ENCODE measurements at regions not wholly inside any gene's neighbourhood (a gene's known extent, or its start where the extent isn't known, plus 50 kb on each side); places are given as distances from the start of the nearest gene placed in this dataset.

DNA sequence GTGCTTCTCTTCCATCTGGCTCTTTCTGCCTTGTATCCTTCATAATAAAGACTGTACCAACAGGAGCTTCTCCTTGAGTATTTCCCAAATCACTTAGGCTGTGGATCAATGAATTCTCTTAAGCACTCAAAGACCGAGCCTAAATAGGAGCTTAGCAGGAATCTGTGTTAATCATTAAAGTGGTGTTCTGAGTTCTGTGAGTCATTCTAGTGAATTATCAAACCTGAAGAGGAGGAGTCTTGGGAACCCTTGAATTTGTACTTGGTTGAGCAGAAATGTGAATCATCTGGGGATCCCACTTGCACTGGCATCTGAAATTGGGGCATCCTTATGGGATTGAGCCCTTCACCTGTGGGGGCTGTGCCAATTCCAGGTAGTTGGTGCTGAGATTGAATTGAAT, 946.2 kb downstream of the BCL11B start:
- no peaks in the 10 kb centered on the region for H3K36me3 Mint-ChIP-seq (ENCODE audit: insufficient read depth)
- H3K27ac Mint-ChIP-seq (ENCODE audit: low read depth): no peak overlapping the region
- DNase-seq (ENCODE audit: low spot score in 2 of 2) (no peak), ATAC-seq (replicated peaks; ENCODE audit: extremely low read depth, poor library complexity, severe bottlenecking) (no peak)
- peaks cover 7% of the 10 kb centered on the region for H3K9me3 Mint-ChIP-seq
- no peaks in the 10 kb centered on the region for H3K27me3 Mint-ChIP-seq
- H3K4me1 Mint-ChIP-seq: peaks cover 17% of the 10 kb centered on the region
- no peak overlapping the region for H3K4me3 Mint-ChIP-seq

- no peaks in the 10 kb centered on the region for H3K4me1 Mint-ChIP-seq
- ATAC-seq (replicated peaks; ENCODE audit: extremely low read depth, poor library complexity, severe bottlenecking) (no peak), DNase-seq (ENCODE audit: low spot score in 2 of 2) (no peak)
- no peak overlapping the region for H3K4me3 Mint-ChIP-seq
- H3K27ac Mint-ChIP-seq (ENCODE audit: low read depth): no peak overlapping the region
- peaks cover 7% of the 10 kb centered on the region for H3K9me3 Mint-ChIP-seq
- H3K36me3 Mint-ChIP-seq (ENCODE audit: insufficient read depth): no peaks in the 10 kb centered on the region
- no peaks in the 10 kb centered on the region for H3K27me3 Mint-ChIP-seq
These were observed 943.5 kb downstream of the BCL11B start for GRCh38 chr14:98328496-98328895.

DNA sequence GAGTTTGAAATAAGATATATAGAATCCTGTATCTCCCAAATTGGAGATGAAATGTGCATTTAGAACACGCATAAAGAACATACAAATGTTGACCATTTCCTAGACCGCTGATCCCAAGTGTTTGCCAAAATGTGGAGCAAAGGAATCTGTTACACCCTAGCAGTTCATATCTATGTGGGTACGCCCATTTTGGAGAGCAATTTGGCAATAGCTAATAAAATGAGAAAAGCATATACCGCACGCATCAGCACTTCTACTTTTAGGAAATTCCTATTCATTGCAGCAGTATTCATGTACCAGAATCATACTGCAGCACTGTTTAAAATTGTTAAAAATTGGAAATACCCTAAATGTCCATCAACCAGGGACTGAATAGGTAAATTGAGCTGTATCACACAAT, 937.8 kb downstream of the BCL11B start:
- no peak overlapping the region for H3K27ac Mint-ChIP-seq (ENCODE audit: low read depth)
- H3K27me3 Mint-ChIP-seq: no peaks in the 10 kb centered on the region
- ATAC-seq (replicated peaks; ENCODE audit: extremely low read depth, poor library complexity, severe bottlenecking) (no peak), DNase-seq (ENCODE audit: low spot score in 2 of 2) (no peak)
- no peaks in the 10 kb centered on the region for H3K36me3 Mint-ChIP-seq (ENCODE audit: insufficient read depth)
- H3K4me1 Mint-ChIP-seq: no peaks in the 10 kb centered on the region
- H3K9me3 Mint-ChIP-seq: peaks cover 2% of the 10 kb centered on the region
- H3K4me3 Mint-ChIP-seq: no peak overlapping the region

GRCh38 chr14:98341211-98341610, 930.8 kb downstream of the BCL11B start:
- Mint-ChIP-seq H3K9me3 (peaks cover 5% of the 10 kb centered on the region), H3K27ac (ENCODE audit: low read depth) (no peak overlapping the region), H3K36me3 (ENCODE audit: insufficient read depth) (no peaks in the 10 kb centered on the region), H3K4me3 (no peak overlapping the region), H3K4me1 (no peaks in the 10 kb centered on the region), H3K27me3 (no peaks in the 10 kb centered on the region)
- ATAC-seq (replicated peaks; ENCODE audit: extremely low read depth, poor library complexity, severe bottlenecking): no peak
- no peak for DNase-seq (ENCODE audit: low spot score in 2 of 2)

DNA sequence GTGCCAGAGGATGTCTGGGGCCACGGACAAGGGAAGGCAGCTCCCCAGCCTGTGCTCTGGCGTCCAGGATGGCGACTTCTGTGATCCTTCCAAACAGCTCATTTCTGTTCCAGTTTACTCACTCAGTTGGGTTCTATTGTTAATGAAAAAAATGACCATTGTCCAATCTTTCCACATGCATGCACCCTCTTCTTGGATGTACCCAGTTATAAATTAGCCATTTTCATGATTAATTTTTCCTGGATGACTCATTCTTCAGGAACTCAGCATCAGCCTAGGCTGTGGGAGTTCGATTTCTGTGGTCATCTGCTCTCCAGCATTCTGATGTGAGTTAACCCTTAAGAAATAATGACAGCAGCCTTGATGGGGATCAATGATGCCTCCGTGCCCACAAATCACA, 926.8 kb downstream of the BCL11B start:
- Mint-ChIP-seq H3K27me3 (no peaks in the 10 kb centered on the region), H3K4me3 (no peak overlapping the region), H3K27ac (ENCODE audit: low read depth) (no peak overlapping the region), H3K9me3 (peaks cover 5% of the 10 kb centered on the region), H3K4me1 (no peaks in the 10 kb centered on the region), H3K36me3 (ENCODE audit: insufficient read depth) (no peaks in the 10 kb centered on the region)
- DNase-seq (ENCODE audit: low spot score in 2 of 2): no peak
- ATAC-seq (replicated peaks; ENCODE audit: extremely low read depth, poor library complexity, severe bottlenecking): no peak

DNA sequence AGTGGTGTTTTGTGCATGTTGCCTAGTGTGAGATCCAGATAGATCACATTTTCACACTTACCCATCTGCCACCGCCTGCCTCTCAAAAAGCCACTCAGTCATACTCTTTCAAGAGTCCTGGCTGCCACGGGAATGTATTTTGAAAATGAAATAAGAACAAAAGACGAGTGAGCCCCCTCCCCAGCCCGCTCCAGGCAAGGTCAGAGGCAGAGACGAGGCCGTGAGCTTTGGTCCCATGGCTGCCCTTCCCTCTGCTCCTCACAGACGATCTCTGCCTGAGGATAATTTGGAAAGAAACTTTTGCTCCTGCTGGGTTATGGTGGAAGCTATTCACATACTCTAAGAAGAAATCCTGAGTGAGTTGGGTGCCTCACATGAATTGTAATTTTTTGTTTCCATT, 924.3 kb downstream of the BCL11B start:
- no peaks in the 10 kb centered on the region for H3K36me3 Mint-ChIP-seq (ENCODE audit: insufficient read depth)
- DNase-seq (ENCODE audit: low spot score in 2 of 2): no peak
- no peak for ATAC-seq (replicated peaks; ENCODE audit: extremely low read depth, poor library complexity, severe bottlenecking)
- no peaks in the 10 kb centered on the region for H3K9me3 Mint-ChIP-seq
- no peak overlapping the region for H3K4me3 Mint-ChIP-seq
- H3K4me1 Mint-ChIP-seq: no peaks in the 10 kb centered on the region
- no peaks in the 10 kb centered on the region for H3K27me3 Mint-ChIP-seq
- no peak overlapping the region for H3K27ac Mint-ChIP-seq (ENCODE audit: low read depth)

GRCh38 chr14:98348505-98348904, 923.5 kb downstream of the BCL11B start:
- Mint-ChIP-seq H3K4me1 (no peaks in the 10 kb centered on the region), H3K27me3 (no peaks in the 10 kb centered on the region), H3K9me3 (no peaks in the 10 kb centered on the region), H3K27ac (ENCODE audit: low read depth) (no peak overlapping the region), H3K4me3 (no peak overlapping the region), H3K36me3 (ENCODE audit: insufficient read depth) (no peaks in the 10 kb centered on the region)
- ATAC-seq (replicated peaks; ENCODE audit: extremely low read depth, poor library complexity, severe bottlenecking) (no peak), DNase-seq (ENCODE audit: low spot score in 2 of 2) (no peak)

DNA sequence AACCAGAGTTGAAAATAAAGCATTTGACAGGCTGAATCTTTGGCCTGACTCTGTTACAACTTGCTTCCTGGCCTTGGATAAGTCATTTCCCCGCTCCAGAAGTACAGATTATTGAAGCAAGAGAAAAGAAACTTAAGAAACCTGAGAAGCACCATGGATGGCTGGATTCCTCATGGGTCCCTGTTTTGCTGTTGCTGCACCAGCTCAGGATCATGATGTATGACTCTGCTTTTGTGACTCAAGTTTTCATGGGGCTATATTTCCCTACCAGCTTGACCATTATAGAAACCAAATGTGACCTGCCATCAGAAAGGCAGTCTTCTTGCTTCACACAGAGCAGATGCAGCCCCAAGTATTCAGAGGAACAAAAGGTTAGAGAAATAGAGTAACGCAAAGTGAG, 921.8 kb downstream of the BCL11B start:
- no peaks in the 10 kb centered on the region for H3K9me3 Mint-ChIP-seq
- no peaks in the 10 kb centered on the region for H3K4me1 Mint-ChIP-seq
- no peak overlapping the region for H3K27ac Mint-ChIP-seq (ENCODE audit: low read depth)
- H3K4me3 Mint-ChIP-seq: no peak overlapping the region
- H3K36me3 Mint-ChIP-seq (ENCODE audit: insufficient read depth): no peaks in the 10 kb centered on the region
- no peaks in the 10 kb centered on the region for H3K27me3 Mint-ChIP-seq
- no peak for ATAC-seq (replicated peaks; ENCODE audit: extremely low read depth, poor library complexity, severe bottlenecking)
- no peak for DNase-seq (ENCODE audit: low spot score in 2 of 2)

- ATAC-seq (replicated peaks; ENCODE audit: extremely low read depth, poor library complexity, severe bottlenecking): no peak
- H3K4me1 Mint-ChIP-seq: peaks cover 13% of the 10 kb centered on the region
- no peak for DNase-seq (ENCODE audit: low spot score in 2 of 2)
- no peak overlapping the region for H3K27ac Mint-ChIP-seq (ENCODE audit: low read depth)
- no peaks in the 10 kb centered on the region for H3K27me3 Mint-ChIP-seq
- H3K36me3 Mint-ChIP-seq (ENCODE audit: insufficient read depth): no peaks in the 10 kb centered on the region
- no peak overlapping the region for H3K4me3 Mint-ChIP-seq
- peaks cover 5% of the 10 kb centered on the region for H3K9me3 Mint-ChIP-seq
These were observed 907.0 kb downstream of the BCL11B start for GRCh38 chr14:98364961-98365360.

DNA sequence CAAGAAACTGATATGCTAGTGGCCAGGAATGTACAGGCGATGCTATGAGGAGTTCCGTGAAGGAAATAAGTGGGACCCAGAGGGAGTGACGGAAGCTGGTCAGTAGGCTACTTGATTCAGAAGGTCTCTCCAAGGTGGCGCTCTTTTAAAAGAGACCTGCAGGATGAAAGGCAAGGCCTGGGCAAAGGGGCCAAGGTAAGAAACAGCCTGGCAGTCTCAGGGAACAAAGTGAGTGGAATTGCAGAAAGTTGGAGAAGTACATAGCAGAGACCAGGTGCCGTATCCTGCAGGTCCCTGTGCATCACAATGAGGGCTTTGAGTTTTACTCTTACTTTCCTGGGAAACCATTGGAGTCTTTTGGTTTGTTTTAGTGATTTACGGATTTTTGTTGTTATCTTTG, 905.6 kb downstream of the BCL11B start:
- Mint-ChIP-seq H3K27me3 (no peaks in the 10 kb centered on the region), H3K36me3 (ENCODE audit: insufficient read depth) (no peaks in the 10 kb centered on the region), H3K9me3 (no peaks in the 10 kb centered on the region), H3K4me3 (no peak overlapping the region), H3K4me1 (peaks cover 13% of the 10 kb centered on the region), H3K27ac (ENCODE audit: low read depth) (no peak overlapping the region)
- no peak for DNase-seq (ENCODE audit: low spot score in 2 of 2)
- ATAC-seq (replicated peaks; ENCODE audit: extremely low read depth, poor library complexity, severe bottlenecking): no peak

DNA sequence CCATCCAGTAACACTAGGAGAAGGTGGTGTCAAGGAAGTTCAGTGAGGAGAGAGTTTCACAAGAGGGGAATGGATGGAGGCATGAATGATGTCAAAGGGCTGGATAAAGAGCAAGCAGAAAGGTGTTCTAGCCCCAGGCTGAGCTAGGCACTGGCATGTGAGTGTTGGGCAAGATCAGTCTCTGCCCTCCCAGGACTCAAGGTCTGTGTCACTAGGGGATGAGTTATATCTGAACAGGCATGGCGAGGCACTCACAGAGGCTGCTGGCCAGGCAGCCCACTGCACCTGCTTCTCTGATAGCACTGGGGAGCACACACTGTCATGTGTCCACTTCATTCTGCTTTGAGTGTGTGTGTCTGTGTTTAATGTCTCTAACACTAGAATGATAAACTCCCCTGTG, 903.8 kb downstream of the BCL11B start:
- Mint-ChIP-seq H3K27ac (ENCODE audit: low read depth) (no peak overlapping the region), H3K36me3 (ENCODE audit: insufficient read depth) (no peaks in the 10 kb centered on the region), H3K9me3 (no peaks in the 10 kb centered on the region), H3K4me3 (no peak overlapping the region), H3K4me1 (peaks cover 13% of the 10 kb centered on the region), H3K27me3 (no peaks in the 10 kb centered on the region)
- ATAC-seq (replicated peaks; ENCODE audit: extremely low read depth, poor library complexity, severe bottlenecking): no peak
- no peak for DNase-seq (ENCODE audit: low spot score in 2 of 2)

GRCh38 chr14:98368916-98369315, 903.1 kb downstream of the BCL11B start:
- Mint-ChIP-seq H3K4me3 (no peak overlapping the region), H3K4me1 (peaks cover 13% of the 10 kb centered on the region), H3K27ac (ENCODE audit: low read depth) (no peak overlapping the region)

DNA sequence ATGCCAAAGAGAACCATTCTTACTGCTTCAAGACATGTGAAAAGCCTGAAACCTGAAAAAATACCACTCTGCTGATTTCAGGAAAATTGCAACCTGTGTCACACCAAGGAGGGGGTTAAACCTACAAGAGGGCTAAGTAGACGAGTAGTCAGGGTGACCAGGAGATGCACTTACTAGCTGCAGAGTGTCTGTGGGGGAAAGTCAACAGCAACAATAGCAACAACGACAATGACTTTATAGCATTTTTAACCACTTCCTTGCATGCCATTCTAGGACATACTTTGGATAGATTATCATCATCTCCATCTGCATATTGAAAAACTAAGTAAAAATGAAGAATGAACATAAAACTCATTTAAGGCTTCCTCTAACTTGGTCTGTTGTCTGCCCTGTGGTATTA, 902.7 kb downstream of the BCL11B start:
- ATAC-seq (replicated peaks; ENCODE audit: extremely low read depth, poor library complexity, severe bottlenecking) (no peak), DNase-seq (ENCODE audit: low spot score in 2 of 2) (no peak)
- H3K27ac Mint-ChIP-seq (ENCODE audit: low read depth): no peak overlapping the region
- no peaks in the 10 kb centered on the region for H3K27me3 Mint-ChIP-seq
- no peaks in the 10 kb centered on the region for H3K36me3 Mint-ChIP-seq (ENCODE audit: insufficient read depth)
- H3K4me3 Mint-ChIP-seq: no peak overlapping the region
- peaks cover 13% of the 10 kb centered on the region for H3K4me1 Mint-ChIP-seq
- H3K9me3 Mint-ChIP-seq: no peaks in the 10 kb centered on the region

More at GRCh38 chr14:98368916-98369315, 903.1 kb downstream of the BCL11B start:
- no peaks in the 10 kb centered on the region for H3K9me3 Mint-ChIP-seq
- DNase-seq (ENCODE audit: low spot score in 2 of 2) (no peak), ATAC-seq (replicated peaks; ENCODE audit: extremely low read depth, poor library complexity, severe bottlenecking) (no peak)
- H3K36me3 Mint-ChIP-seq (ENCODE audit: insufficient read depth): no peaks in the 10 kb centered on the region
- no peaks in the 10 kb centered on the region for H3K27me3 Mint-ChIP-seq

- no peaks in the 10 kb centered on the region for H3K9me3 Mint-ChIP-seq
- H3K27ac Mint-ChIP-seq (ENCODE audit: low read depth): no peak overlapping the region
- ATAC-seq (replicated peaks; ENCODE audit: extremely low read depth, poor library complexity, severe bottlenecking): no peak
- no peak for DNase-seq (ENCODE audit: low spot score in 2 of 2)
- no peaks in the 10 kb centered on the region for H3K36me3 Mint-ChIP-seq (ENCODE audit: insufficient read depth)
- H3K27me3 Mint-ChIP-seq: no peaks in the 10 kb centered on the region
- no peak overlapping the region for H3K4me3 Mint-ChIP-seq
- H3K4me1 Mint-ChIP-seq: peaks cover 13% of the 10 kb centered on the region
These were observed 901.6 kb downstream of the BCL11B start for GRCh38 chr14:98370352-98370751.

Measured in central memory CD8-positive, alpha-beta T cell (primary cell).